ENCODE measurements at regions not wholly inside any gene's neighbourhood (a gene's known extent, or its start where the extent isn't known, plus 50 kb on each side); places are given as distances from the start of the nearest gene placed in this dataset.

DNA sequence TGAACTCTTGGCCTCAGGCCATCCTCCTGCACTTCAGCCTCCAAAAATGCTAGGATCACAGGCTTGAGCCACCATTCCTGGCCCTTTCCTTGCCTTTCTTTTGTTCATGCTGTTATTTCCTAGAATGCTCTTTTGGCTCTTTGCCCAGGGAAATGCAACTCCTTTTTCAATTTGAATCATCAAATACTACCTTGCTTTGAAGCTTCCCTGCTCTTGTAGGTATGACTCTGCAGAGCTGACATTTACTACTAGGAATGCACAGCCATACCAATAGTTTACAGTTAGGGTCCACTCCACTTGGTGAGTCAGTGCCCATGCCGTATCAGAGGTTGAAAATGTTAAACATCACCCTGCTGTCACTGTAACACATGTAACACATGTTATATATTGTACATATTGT, 107.0 kb upstream of the CRY1 start:
- H3K4me1 Mint-ChIP-seq, result 0 out of 4 replicates have a peak, but pooled peaks cover 0 to 5% of the 10 kb centered on the region in 2 experiments
- no peak for DNase-seq

More for the DNA sequence above, 107.0 kb upstream of the CRY1 start:
- Histone ChIP-seq H3K4me2 (ENCODE audit: insufficient read depth, insufficient read length, low read length) (no peak overlapping the region), H3K14ac (ENCODE audit: insufficient read depth, low read length) (no peak overlapping the region), H3K4ac (ENCODE audit: low read depth, low read length) (no peak overlapping the region), H3K23ac (ENCODE audit: insufficient read length, low read depth, low read length) (no peak overlapping the region), H2BK15ac (ENCODE audit: low read depth, low read length) (no peak overlapping the region), H2BK120ac (ENCODE audit: low read depth, low read length, poor library complexity, severe bottlenecking) (no peak overlapping the region), H3K9me3 (ENCODE audit: control insufficient read depth, low read depth, low read length) (no peaks in the 10 kb centered on the region), H4K5ac (ENCODE audit: insufficient read length, low read depth, low read length) (no peak overlapping the region), H2BK12ac (ENCODE audit: insufficient read length, low read depth, low read length) (no peak overlapping the region), H2BK5ac (ENCODE audit: insufficient read length, low read length) (no peak overlapping the region), H2BK20ac (ENCODE audit: low read depth, low read length, poor library complexity, severe bottlenecking) (no peak overlapping the region), H3K9ac (ENCODE audit: extremely low read depth, insufficient read length, low read length) (no peak overlapping the region), H2AFZ (ENCODE audit: low read length) (no peak overlapping the region), H3K56ac (ENCODE audit: insufficient read length, low read depth, low read length) (no peak overlapping the region), H3T11ph (ENCODE audit: low read length) (no peak overlapping the region), H3K27ac (ENCODE audit: insufficient read length, low read depth, low read length) (no peak overlapping the region), H3K79me1 (ENCODE audit: insufficient read depth, low read depth, low read length, poor library complexity, severe bottlenecking) (no peaks in the 10 kb centered on the region), H2AK5ac (ENCODE audit: insufficient read length, low read length) (no peak overlapping the region), H3K79me2 (ENCODE audit: insufficient read depth, low read length) (no peaks in the 10 kb centered on the region), H4K20me1 (ENCODE audit: control insufficient read depth, insufficient read depth, insufficient read length) (no peaks in the 10 kb centered on the region), H3K27me3 (ENCODE audit: insufficient read depth, low read length) (no peaks in the 10 kb centered on the region), H3K23me2 (ENCODE audit: insufficient read length, low read depth, low read length, poor library complexity, severe bottlenecking) (no peaks in the 10 kb centered on the region), H3K18ac (ENCODE audit: insufficient read length, low read depth, low read length) (no peak overlapping the region), H4K8ac (replicated peaks; ENCODE audit: insufficient read length, low read depth, low read length) (no peak overlapping the region), H3K4me1 (ENCODE audit: insufficient read depth, low read length) (no peaks in the 10 kb centered on the region), H4K91ac (ENCODE audit: insufficient read length, low read depth, low read length) (no peak overlapping the region)
- Mint-ChIP-seq H3K9me3 (no peaks in the 10 kb centered on the region), H3K4me3 (no peak overlapping the region), H3K36me3 (ENCODE audit: insufficient read depth in 1 of 3, low read depth in 3 of 3) (no peaks in the 10 kb centered on the region), H3K27ac (no peak overlapping the region), H3K27me3 (ENCODE audit: low read depth) (no peaks in the 10 kb centered on the region)
- no peak for TF ChIP-seq CTCF (conservative IDR thresholded peaks at IDR 0.05)
- no CpG with 5 or more reads among the region's 1 CpG for WGBS (ENCODE audit: extremely low coverage, insufficient read length, low lambda C conversion rate)

All from H9 (cell line).